ENCODE measurements at regions not wholly inside any gene's neighbourhood (a gene's known extent, or its start where the extent isn't known, plus 50 kb on each side); places are given as distances from the start of the nearest gene placed in this dataset.

DNA sequence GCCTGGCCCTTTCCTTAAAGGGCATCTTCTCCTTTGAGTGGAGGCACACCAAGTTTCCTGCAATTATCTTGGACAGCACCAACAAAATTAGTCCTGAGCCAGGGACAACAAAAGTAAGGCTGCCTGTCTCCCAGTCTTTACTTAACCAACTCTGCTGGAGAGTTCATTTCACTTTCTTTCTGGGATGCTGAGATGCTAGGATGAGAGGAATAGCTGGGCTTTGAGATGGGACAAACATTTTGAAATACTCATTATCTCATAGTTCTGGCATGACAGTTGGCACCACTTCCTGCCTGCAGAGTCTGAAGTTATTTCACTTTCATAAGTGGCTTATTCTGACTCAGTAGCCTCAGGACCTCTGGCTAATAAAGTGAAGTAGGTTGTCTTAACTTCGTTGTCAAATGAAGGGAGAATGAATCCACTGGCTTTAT, 157.0 kb downstream of the C9orf152 start:
- Mint-ChIP-seq H3K4me1 (peaks cover 34% of the 10 kb centered on the region), H3K9me3 (no peaks in the 10 kb centered on the region), H3K27me3 (ENCODE audit: low read depth) (peaks cover 43% of the 10 kb centered on the region), H3K27ac (no peak overlapping the region), H3K4me3 (peak overlapping the region; percentile 45 to 89 (median 50)), H3K36me3 (ENCODE audit: low read depth) (no peaks in the 10 kb centered on the region)
- TF ChIP-seq CTCF (IDR thresholded peaks at IDR 0.05; ENCODE audit: unreplicated experiment in 3 of 3), result no peak

GRCh38 chr9:110056062-110056461, 151.9 kb downstream of the C9orf152 start:
- Mint-ChIP-seq H3K4me1 (peaks cover 9% of the 10 kb centered on the region), H3K36me3 (ENCODE audit: low read depth) (no peaks in the 10 kb centered on the region)

GRCh38 chr9:110058304-110058953, 149.5 kb downstream of the C9orf152 start:
- H3K4me3 Mint-ChIP-seq, result no peak overlapping the region
- H3K27me3 Mint-ChIP-seq (ENCODE audit: low read depth), result no peaks in the 10 kb centered on the region
- no peaks in the 10 kb centered on the region for H3K9me3 Mint-ChIP-seq
- H3K27ac Mint-ChIP-seq, result no peak overlapping the region
- H3K4me1 Mint-ChIP-seq, result peaks cover 9% of the 10 kb centered on the region
- peak in 2 of 3 experiments; percentile 28 to 46 for TF ChIP-seq CTCF (IDR thresholded peaks at IDR 0.05; ENCODE audit: unreplicated experiment in 3 of 3)
- H3K36me3 Mint-ChIP-seq (ENCODE audit: low read depth), result peaks cover 3% of the 10 kb centered on the region

More at GRCh38 chr9:110056062-110056461, 151.9 kb downstream of the C9orf152 start:
- no peak for TF ChIP-seq CTCF (IDR thresholded peaks at IDR 0.05; ENCODE audit: unreplicated experiment in 3 of 3)
- Mint-ChIP-seq H3K4me3 (no peak overlapping the region), H3K27ac (no peak overlapping the region), H3K27me3 (ENCODE audit: low read depth) (no peaks in the 10 kb centered on the region), H3K9me3 (no peaks in the 10 kb centered on the region)

DNA sequence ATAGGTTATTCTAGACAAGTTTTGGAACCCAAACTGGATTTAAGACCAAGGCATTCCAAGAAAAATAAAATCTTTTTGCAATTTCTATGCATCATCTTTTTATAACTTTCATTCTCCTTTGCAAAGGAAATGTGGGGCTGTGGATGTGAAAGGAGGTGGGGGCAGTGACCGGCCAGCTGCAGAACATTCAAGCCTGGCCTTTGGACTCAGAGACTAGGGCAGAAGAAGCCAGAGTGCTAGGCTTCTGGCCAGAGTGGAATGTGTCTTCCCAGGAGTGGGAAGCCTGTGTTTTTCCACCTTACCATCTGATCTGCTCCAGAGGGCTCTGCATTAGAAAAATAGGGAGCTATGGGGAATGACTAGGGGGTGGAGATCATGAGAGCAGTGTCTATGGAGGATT, 148.5 kb downstream of the C9orf152 start:
- peaks cover 3% of the 10 kb centered on the region for H3K36me3 Mint-ChIP-seq (ENCODE audit: low read depth)
- no peak overlapping the region for H3K4me3 Mint-ChIP-seq
- H3K27ac Mint-ChIP-seq, result peak overlapping the region; percentile 20 to 74 (median 71)
- TF ChIP-seq CTCF (IDR thresholded peaks at IDR 0.05; ENCODE audit: unreplicated experiment in 3 of 3), result no peak
- H3K9me3 Mint-ChIP-seq, result no peaks in the 10 kb centered on the region
- H3K27me3 Mint-ChIP-seq (ENCODE audit: low read depth), result no peaks in the 10 kb centered on the region
- peaks cover 9% of the 10 kb centered on the region for H3K4me1 Mint-ChIP-seq

DNA sequence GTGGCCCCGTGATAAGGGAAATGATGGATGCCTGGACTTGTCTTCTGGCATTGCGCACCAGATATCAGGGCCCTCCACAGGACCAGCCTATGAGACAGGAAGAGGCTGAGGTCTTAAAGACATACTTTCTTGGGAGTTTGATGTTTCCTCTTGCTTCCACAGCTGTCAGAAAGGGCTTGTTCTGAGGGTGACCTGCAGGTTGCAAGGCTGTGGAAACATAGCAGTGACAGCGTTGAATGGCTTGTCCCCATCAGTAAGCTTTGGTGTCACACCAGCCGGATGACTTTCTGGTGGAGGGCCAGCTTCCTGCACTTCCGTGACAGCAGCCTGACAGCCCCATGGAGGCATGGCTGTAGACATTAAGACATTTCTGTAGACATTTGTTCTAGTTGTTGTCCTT, 143.2 kb downstream of the C9orf152 start:
- Mint-ChIP-seq H3K27me3 (ENCODE audit: low read depth) (no peaks in the 10 kb centered on the region), H3K27ac (no peak overlapping the region), H3K4me3 (no peak overlapping the region), H3K36me3 (ENCODE audit: low read depth) (peaks cover 3% of the 10 kb centered on the region), H3K4me1 (peaks cover 11% of the 10 kb centered on the region), H3K9me3 (no peaks in the 10 kb centered on the region)
- TF ChIP-seq CTCF (IDR thresholded peaks at IDR 0.05; ENCODE audit: unreplicated experiment in 3 of 3), result no peak

- Mint-ChIP-seq H3K4me1 (peaks cover 14% of the 10 kb centered on the region), H3K27ac (no peak overlapping the region), H3K4me3 (no peak overlapping the region), H3K27me3 (ENCODE audit: low read depth) (no peaks in the 10 kb centered on the region), H3K9me3 (no peaks in the 10 kb centered on the region), H3K36me3 (ENCODE audit: low read depth) (peaks cover 3% of the 10 kb centered on the region)
- no peak for TF ChIP-seq CTCF (IDR thresholded peaks at IDR 0.05; ENCODE audit: unreplicated experiment in 3 of 3)
These were observed 142.4 kb downstream of the C9orf152 start for GRCh38 chr9:110065532-110065931.
